GM12878 (cell line): ENCODE measurements at regions not wholly inside any gene's neighbourhood (a gene's known extent, or its start where the extent isn't known, plus 50 kb on each side); places are given as distances from the start of the nearest gene placed in this dataset.

Source experiments
- SPI1 ChIP-seq: IDR thresholded peaks from 2 replicates; pipeline ENCODE4 v1.6.1; 2011; ENCODE audit warnings: low read depth, mild to moderate bottlenecking, low read length, moderate library complexity, borderline replicate concordance; ENCODE audit not compliant: insufficient read depth
- ZSCAN29 ChIP-seq: fragments of 450-650 bp; IDR thresholded peaks from 2 replicates; pipeline ENCODE4 v1.6.1; 2017; ENCODE audit warnings: mild to moderate bottlenecking, moderate library complexity
- TF ChIP-seq, protein P1 (sequence below), 3 experiments: IDR thresholded peaks in 2 of 3; conservative IDR thresholded peaks in 1 of 3; 2 replicates each; pipeline ENCODE4 v1.5.1; 2011; ENCODE audit warnings: low read depth in 3 of 3, low read length in 3 of 3, mild to moderate bottlenecking in 3 of 3, control low read depth in 2 of 3, moderate library complexity in 2 of 3, inconsistent platforms in 1 of 3, mixed read lengths in 1 of 3; ENCODE audit not compliant: control insufficient read depth in 2 of 3, insufficient read depth in 1 of 3; ENCODE audit errors: extremely low read depth in 1 of 3

DNA sequence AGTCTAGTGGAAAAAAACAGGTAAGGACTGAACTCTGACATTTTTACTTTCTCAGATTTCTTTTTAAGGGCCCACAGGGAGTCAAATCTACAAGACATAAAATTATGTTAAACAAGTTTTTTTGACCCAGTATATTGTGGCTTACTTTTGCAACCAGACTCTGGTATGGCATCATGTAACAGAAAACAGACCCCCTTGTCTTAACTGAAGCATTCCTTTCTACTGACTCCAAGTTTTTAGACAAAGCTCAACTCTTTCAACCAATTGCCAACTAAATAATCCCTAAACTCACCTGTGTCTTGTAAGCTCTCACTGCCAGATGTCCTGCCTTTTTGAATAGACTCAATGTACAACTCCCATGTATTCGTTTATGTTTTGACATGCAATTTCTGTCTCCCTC is 64.3 kb downstream of the FASLG start:
- TF ChIP-seq SPI1, result no peak
- TF ChIP-seq, protein P1, sequence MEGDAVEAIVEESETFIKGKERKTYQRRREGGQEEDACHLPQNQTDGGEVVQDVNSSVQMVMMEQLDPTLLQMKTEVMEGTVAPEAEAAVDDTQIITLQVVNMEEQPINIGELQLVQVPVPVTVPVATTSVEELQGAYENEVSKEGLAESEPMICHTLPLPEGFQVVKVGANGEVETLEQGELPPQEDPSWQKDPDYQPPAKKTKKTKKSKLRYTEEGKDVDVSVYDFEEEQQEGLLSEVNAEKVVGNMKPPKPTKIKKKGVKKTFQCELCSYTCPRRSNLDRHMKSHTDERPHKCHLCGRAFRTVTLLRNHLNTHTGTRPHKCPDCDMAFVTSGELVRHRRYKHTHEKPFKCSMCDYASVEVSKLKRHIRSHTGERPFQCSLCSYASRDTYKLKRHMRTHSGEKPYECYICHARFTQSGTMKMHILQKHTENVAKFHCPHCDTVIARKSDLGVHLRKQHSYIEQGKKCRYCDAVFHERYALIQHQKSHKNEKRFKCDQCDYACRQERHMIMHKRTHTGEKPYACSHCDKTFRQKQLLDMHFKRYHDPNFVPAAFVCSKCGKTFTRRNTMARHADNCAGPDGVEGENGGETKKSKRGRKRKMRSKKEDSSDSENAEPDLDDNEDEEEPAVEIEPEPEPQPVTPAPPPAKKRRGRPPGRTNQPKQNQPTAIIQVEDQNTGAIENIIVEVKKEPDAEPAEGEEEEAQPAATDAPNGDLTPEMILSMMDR (IDR thresholded peaks at IDR 0.05 in 2 of 3, conservative IDR thresholded peaks at IDR 0.05 in 1 of 3; ENCODE audit: control insufficient read depth in 2 of 3, extremely low read depth in 1 of 3, insufficient read depth in 1 of 3, low read depth in 3 of 3, low read length in 3 of 3), result no peak
- TF ChIP-seq ZSCAN29, result no peak
